MM.1S (cell line): ENCODE measurements at regions not wholly inside any gene's neighbourhood (a gene's known extent, or its start where the extent isn't known, plus 50 kb on each side); places are given as distances from the start of the nearest gene placed in this dataset.
"Not testable (repeated sequence)": the region's sequence is repeated elsewhere in the genome, so short reads cannot be mapped to it uniquely, and the experiment has no call there.

ENCODE experiments used
- CTCF ChIP-seq: fragments of 300-600 bp; sonication (generic); IDR thresholded peaks from 2 replicates; pipeline ENCODE4 v1.5.1; 2016; ENCODE audit warnings: antibody characterized with exemption, low read length, mixed read lengths
- EZH2 ChIP-seq: fragments of 300-600 bp; sonication (generic); optimal IDR thresholded peaks from 2 replicates; pipeline ENCODE3; 2017; ENCODE audit warnings: low read depth, mild to moderate bottlenecking, antibody characterized with exemption, low read length, mixed read lengths
- EZH2phosphoT487 ChIP-seq: fragments of 300-600 bp; sonication (generic); IDR thresholded peaks from 2 replicates; pipeline ENCODE4 v1.6.1; 2018; ENCODE audit warnings: antibody characterized with exemption, low read length

GRCh38 chr9:626114-626513 is 215.4 kb upstream of the DMRT1 start:
- not testable (repeated sequence) for TF ChIP-seq CTCF, EZH2phosphoT487, EZH2
